HG02678 (cell line): ENCODE measurements at regions not wholly inside any gene's neighbourhood (a gene's known extent, or its start where the extent isn't known, plus 50 kb on each side); places are given as distances from the start of the nearest gene placed in this dataset.
"Not testable (repeated sequence)": the region's sequence is repeated elsewhere in the genome, so short reads cannot be mapped to it uniquely, and the experiment has no call there.

Experiments
- ATAC-seq: cut with Tn5 transposase; IDR thresholded peaks from one replicate; pipeline ENCODE4 v1.9.1; 2021; ENCODE audit warnings: mild to moderate bottlenecking, moderate library complexity; ENCODE audit not compliant: unreplicated experiment

DNA sequence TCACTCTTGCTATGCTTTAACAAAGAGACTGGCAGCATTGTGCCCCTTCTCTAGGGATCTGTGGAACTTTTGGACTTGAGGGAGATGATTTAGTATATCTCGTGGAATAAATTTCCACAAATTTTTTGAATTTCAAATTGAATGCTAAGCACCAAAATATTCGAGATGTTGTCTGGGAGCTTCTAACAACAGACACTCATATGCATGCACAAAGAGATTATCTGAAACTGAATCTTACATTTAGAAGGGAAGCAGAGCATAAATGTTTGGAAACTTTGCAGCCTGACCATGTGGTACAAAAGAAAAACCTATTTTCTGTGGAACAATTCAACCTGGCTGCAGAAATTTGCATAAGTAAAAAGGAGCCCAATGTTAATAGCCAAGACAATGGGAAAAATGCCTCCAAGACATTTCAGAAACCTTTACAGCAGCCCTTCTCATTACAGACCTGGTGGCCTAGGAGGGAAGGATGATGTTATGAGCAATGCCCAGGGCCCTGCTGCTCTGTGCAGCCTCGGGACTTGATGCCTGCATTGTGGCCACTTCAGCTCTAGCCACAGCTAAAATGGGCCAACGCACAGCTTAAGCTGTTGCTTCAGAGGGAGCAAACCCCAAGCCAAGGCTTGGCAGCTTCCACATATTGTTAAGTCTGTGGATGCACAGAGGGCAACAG lies 285.8 kb upstream of the FAM174A start:
- ATAC-seq, result no peak

GRCh38 chr5:100232736-100233135 lies 302.4 kb upstream of the FAM174A start:
- no peak for ATAC-seq

GRCh38 chr5:100188778-100189177 lies 346.4 kb upstream of the FAM174A start:
- no peak for ATAC-seq

- ATAC-seq, result no peak
Observed at GRCh38 chr5:100188339-100188738, 346.8 kb upstream of the FAM174A start.

DNA sequence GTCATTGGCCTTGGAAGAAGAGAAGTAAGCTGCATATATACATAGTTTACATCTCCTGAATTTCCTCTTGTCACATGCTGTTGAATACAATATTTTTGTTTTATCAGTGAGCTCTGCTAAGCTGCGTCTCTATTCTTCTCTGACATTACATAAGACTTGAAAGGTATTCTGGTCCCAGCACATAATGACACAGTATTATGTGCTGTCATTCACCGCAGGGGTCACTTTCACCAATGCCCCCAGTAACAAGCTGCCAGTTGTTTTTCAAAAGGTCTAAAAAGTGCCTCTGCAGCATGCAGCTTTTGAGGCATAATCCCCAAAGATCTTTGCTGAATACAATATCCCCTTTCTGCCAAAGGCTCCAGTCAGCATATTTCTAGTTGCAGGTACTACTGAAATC lies 349.0 kb upstream of the FAM174A start:
- ATAC-seq, result no peak

- no peak for ATAC-seq
Observed at GRCh38 chr5:100182402-100182801, 352.8 kb upstream of the FAM174A start.

- ATAC-seq, result no peak
Observed at GRCh38 chr5:100175346-100175745, 359.8 kb upstream of the FAM174A start.

- ATAC-seq, result peak; percentile 100
Observed at GRCh38 chr5:100165309-100165708, 369.9 kb upstream of the FAM174A start.

- ATAC-seq, result no peak
Observed at GRCh38 chr5:100161868-100162267, 373.3 kb upstream of the FAM174A start.

- ATAC-seq, result no peak
Observed at GRCh38 chr5:100157066-100157465, 378.1 kb upstream of the FAM174A start.

DNA sequence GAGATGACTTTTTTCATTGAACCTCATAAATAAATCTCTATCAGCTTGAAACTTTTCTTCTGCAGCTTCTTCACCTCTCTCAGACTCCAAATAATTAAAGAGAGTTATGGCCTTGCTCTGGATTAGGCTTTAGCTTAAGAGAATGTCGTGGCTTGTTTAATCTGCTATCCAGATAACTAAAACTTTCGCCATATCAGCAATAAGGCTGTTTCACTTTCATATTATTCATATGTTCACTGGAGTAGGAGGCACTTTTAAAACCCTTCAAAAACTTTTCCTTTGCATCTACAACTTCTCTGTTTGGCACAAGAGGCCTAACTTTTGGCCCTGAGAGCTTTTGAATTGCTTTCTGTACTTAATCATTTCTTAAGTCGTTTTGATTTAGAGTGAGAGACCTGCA lies 386.9 kb upstream of the FAM174A start:
- ATAC-seq, result no peak

- no peak for ATAC-seq
Observed at GRCh38 chr5:100142607-100143006, 392.6 kb upstream of the FAM174A start.

- ATAC-seq, result no peak
Observed at GRCh38 chr5:100131161-100131560, 404.0 kb upstream of the FAM174A start.

DNA sequence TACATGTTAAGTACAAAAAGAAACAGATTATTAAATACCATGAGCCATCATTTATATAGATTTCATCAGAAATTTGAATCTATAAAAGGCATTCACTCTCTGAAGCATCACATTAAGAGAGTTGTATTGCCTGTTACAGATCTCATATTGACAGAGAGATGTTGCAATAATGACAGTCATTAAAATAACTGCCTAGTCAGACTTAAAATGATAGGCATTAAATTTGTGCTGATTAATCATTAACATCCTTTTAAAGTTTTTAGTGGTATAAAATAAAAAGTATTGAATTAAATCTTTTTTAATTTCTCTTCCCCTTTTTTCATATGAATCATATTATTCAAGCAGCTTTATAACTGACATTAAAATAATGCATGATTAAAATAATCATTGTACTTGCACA lies 404.9 kb upstream of the FAM174A start:
- no peak for ATAC-seq

- ATAC-seq, result no peak
Observed at GRCh38 chr5:100119903-100120302, 415.3 kb upstream of the FAM174A start.

GRCh38 chr5:100110497-100110896 lies 424.7 kb upstream of the FAM174A start:
- no peak for ATAC-seq

DNA sequence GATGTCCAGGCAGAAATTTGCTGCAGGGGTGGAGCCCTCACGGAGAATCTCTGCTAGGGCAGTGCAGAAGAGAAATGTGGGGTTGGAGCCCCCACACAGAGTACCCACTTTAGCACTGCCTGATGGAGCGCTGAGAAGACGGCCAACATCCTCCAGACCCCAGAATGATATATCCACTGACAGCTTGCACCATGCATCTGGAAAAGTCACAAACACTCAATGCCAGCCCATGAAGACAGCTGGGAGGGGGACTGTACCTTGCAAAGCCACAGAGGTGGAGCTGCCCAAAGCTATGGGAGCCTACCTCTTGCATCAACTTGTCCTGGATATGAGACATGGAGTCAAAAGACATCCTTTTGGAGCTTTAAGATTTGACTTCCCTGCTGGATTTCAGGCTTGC lies 426.3 kb upstream of the FAM174A start:
- ATAC-seq, result no peak

DNA sequence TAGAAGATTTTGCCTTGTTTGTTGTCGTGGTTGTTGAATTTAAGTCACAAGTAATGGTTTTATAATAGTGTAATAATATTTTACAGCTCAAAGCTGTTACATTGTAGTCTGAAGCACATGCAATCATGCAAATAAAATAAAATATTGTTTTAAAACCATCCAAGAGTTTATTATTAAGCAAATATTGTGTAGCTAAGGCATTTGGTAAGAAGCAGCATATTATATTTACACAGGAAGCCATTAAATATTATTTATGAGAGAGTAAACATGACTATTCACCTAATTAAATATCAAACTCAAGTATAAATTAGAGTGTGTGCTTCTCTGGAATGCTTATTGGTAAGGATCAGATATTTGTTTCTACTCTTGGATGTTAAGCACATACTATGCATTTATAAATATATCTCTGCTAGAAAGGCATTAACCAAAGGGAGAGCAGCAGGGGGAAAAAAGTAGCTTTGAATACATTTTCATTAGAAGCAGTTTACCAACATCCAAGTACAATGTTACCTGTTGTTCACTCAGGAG lies 431.5 kb upstream of the FAM174A start:
- ATAC-seq, result not testable (repeated sequence)

DNA sequence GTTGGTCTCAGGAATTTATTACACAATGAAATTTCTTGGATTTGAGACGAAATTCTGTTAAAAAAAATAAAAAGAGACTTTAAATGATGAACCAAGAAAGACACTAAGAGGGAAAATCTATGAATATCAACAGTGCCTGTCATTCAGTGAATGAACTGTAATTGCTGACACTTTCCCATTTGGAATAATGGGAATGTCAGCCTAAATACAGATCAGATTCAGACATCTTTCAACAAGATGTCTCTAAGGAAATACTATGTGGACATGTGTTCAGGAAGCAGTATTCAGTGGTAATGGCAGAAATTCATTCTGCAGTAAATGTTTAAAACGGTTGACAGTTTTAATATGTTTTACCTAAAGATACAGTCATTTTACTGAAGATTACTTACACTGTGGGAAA lies 433.7 kb upstream of the FAM174A start:
- not testable (repeated sequence) for ATAC-seq

DNA sequence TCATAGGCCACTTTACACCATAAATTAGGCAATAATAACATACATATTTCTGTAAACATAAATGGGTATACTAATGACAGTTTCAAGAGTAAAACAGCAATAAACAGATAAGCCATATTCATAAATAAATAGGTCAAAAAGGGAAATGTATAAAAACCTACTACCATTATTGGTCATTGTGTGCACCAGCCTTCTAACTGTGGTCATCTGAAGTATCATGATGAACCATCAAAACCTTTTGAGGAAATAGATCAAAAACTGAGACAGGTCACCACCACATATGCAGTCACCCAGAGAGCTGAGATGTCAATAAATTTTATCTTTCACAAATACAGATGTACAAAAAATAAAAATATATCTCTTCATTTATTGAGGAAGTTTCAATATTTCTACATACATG lies 438.8 kb upstream of the FAM174A start:
- ATAC-seq, result not testable (repeated sequence)

- not testable (repeated sequence) for ATAC-seq
Observed at GRCh38 chr5:100080703-100081102, 454.5 kb upstream of the FAM174A start.

GRCh38 chr5:100079163-100079562 lies 456.0 kb upstream of the FAM174A start:
- ATAC-seq, result not testable (repeated sequence)

DNA sequence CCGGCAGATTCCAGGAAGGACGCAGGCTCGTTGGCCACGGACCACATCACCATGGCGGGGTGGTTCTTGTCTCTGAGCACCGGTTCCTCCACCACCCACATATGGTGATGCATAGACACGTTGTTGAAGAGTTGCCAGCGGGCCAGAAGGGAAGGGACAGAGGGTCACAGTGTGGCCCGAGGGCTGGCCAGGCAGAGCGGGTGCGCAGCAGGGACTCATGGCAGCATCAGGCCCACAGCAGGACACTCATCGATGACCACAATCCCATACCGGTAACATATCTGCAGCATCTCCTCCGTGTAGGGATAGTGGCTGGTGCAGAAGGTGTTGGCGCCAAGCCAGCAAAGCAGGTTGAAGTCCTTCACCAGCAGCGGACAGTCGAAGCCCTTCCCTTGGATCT lies 469.2 kb upstream of the FAM174A start:
- not testable (repeated sequence) for ATAC-seq
